OCI-M1 (cell line): ENCODE measurements at regions not wholly inside any gene's neighbourhood (a gene's known extent, or its start where the extent isn't known, plus 50 kb on each side); places are given as distances from the start of the nearest gene placed in this dataset.

Experiments used
- DNase-seq: peaks from one replicate; lab custom pipeline; 2025; lab: John Stamatoyannopoulos, UW

GRCh38 chr6:126419901-126420300 lies 80.0 kb downstream of the CENPW start:
- no peak for DNase-seq

- DNase-seq, result peak; percentile 72
These were observed 83.0 kb downstream of the CENPW start for GRCh38 chr6:126422912-126423311.

- no peak for DNase-seq
These were observed 87.8 kb downstream of the CENPW start for GRCh38 chr6:126427713-126428112.

GRCh38 chr6:126429866-126430265 lies 90.0 kb downstream of the CENPW start:
- DNase-seq, result no peak

GRCh38 chr6:126432564-126432963 lies 92.6 kb downstream of the CENPW start:
- DNase-seq, result no peak

- DNase-seq, result no peak
These were observed 94.0 kb downstream of the CENPW start for GRCh38 chr6:126433927-126434326.

- DNase-seq, result no peak
These were observed 97.3 kb downstream of the CENPW start for GRCh38 chr6:126437205-126437604.

- no peak for DNase-seq
These were observed 99.1 kb downstream of the CENPW start for GRCh38 chr6:126439040-126439439.

GRCh38 chr6:126440923-126441322 lies 101.0 kb downstream of the CENPW start:
- peak; percentile 47 for DNase-seq

GRCh38 chr6:126444659-126445273 lies 104.9 kb downstream of the CENPW start:
- DNase-seq, result no peak

GRCh38 chr6:126446248-126446647 lies 106.3 kb downstream of the CENPW start:
- DNase-seq, result no peak

GRCh38 chr6:126447367-126447766 lies 107.5 kb downstream of the CENPW start:
- no peak for DNase-seq

- DNase-seq, result no peak
These were observed 121.1 kb downstream of the CENPW start for GRCh38 chr6:126461045-126461444.

GRCh38 chr6:126464245-126464644 lies 124.3 kb downstream of the CENPW start:
- DNase-seq, result no peak

- DNase-seq, result no peak
These were observed 135.5 kb downstream of the CENPW start for GRCh38 chr6:126475449-126475848.

GRCh38 chr6:126477678-126478077 lies 137.8 kb downstream of the CENPW start:
- no peak for DNase-seq

GRCh38 chr6:126480268-126480667 lies 140.4 kb downstream of the CENPW start:
- no peak for DNase-seq

GRCh38 chr6:126481319-126481718 lies 141.4 kb downstream of the CENPW start:
- no peak for DNase-seq

GRCh38 chr6:126504792-126505191 lies 164.9 kb downstream of the CENPW start:
- DNase-seq, result no peak

GRCh38 chr6:126513198-126513597 lies 173.3 kb downstream of the CENPW start:
- no peak for DNase-seq

GRCh38 chr6:126516411-126516810 lies 176.5 kb downstream of the CENPW start:
- DNase-seq, result no peak

- no peak for DNase-seq
These were observed 185.0 kb downstream of the CENPW start for GRCh38 chr6:126524811-126525326.

GRCh38 chr6:126526547-126526946 lies 186.6 kb downstream of the CENPW start:
- DNase-seq, result no peak

GRCh38 chr6:126526996-126527606 lies 187.2 kb downstream of the CENPW start:
- no peak for DNase-seq
